Endothelial cell of umbilical vein (primary cell): ENCODE measurements at regions not wholly inside any gene's neighbourhood (a gene's known extent, or its start where the extent isn't known, plus 50 kb on each side); places are given as distances from the start of the nearest gene placed in this dataset.

Experiments used
- BruUV-seq: library from RNA; stranded (reverse); fragments of 400-500 nt; replicated peaks from 2 replicates; lab custom pipeline; 2021; lab: Mats Ljungman, UMichigan
- CTCF ChIA-PET: fragments of 300-600, 350-600 bp; sonication (Branson Sonifier 250); formaldehyde crosslinking; loops from one replicate; lab custom pipeline; 2021; ENCODE audit warnings: antibody characterized with exemption, inconsistent platforms; lab: Charles Lee
- POLR2A ChIA-PET: fragments of 300-600, 350-600 bp; sonication (Branson Sonifier 250); formaldehyde crosslinking; loops from one replicate; lab custom pipeline; 2021; ENCODE audit warnings: antibody characterized with exemption, inconsistent platforms; lab: Charles Lee
- DNase-seq: peaks from one replicate; pipeline ENCODE4 v3.0.0-alpha.2; 2011; ENCODE audit warnings: low read depth, low spot score
- FAIRE-seq: peaks from 2 replicates; lab custom pipeline; 2011; peaks lifted over from hg19 to GRCh38; lab: Jason Lieb, UNC
- H2AFZ ChIP-seq: 2 replicates; pipeline ENCODE4 v1.6.0; 2012; ENCODE audit warnings: low read depth, low read length, control low read depth, inconsistent platforms
- H3K27ac ChIP-seq: 2 replicates; pipeline ENCODE4 v1.5.1; 2011; ENCODE audit warnings: low read depth, mild to moderate bottlenecking, control low read depth, low read length, moderate library complexity; ENCODE audit not compliant: insufficient read depth
- H3K27me3 ChIP-seq, 2 experiments: 2 replicates each; pipeline versions ENCODE4 v1.6.0 to v1.6.1; 2011; ENCODE audit warnings: low read length in 2 of 2, mixed read lengths in 1 of 2; ENCODE audit not compliant: control insufficient read depth in 2 of 2, insufficient read depth in 2 of 2
- H3K36me3 ChIP-seq, 2 experiments: 2 replicates in 1 of 2; 3 replicates in 1 of 2; pipeline ENCODE4 v1.5.1; 2011; ENCODE audit warnings: low read length in 2 of 2, mild to moderate bottlenecking in 1 of 2, moderate library complexity in 1 of 2; ENCODE audit not compliant: control insufficient read depth in 2 of 2, insufficient read depth in 2 of 2; ENCODE audit errors: extremely low read depth in 1 of 2
- H3K4me1 ChIP-seq: 3 replicates; pipeline ENCODE4 v1.5.1; 2011; ENCODE audit warnings: mild to moderate bottlenecking, low read length; ENCODE audit not compliant: control insufficient read depth, insufficient read depth; ENCODE audit errors: extremely low read depth
- H3K4me2 ChIP-seq: 2 replicates; pipeline ENCODE4 v1.6.1; 2011; ENCODE audit warnings: low read length, control low read depth, mixed read lengths; ENCODE audit not compliant: insufficient read depth
- H3K4me3 ChIP-seq, 3 experiments: fragments of 200-600 bp in 1 of 3; sonication (generic), shearing (Covaris generic) in 1 of 3; replicated peaks in 1 of 3; 2 replicates each; pipeline ENCODE4 v1.5.1; 2011 to 2016; ENCODE audit warnings: control low read depth in 3 of 3, low read length in 3 of 3, mild to moderate bottlenecking in 2 of 3, inconsistent platforms in 1 of 3, low read depth in 1 of 3, moderate library complexity in 1 of 3; ENCODE audit not compliant: insufficient read depth in 1 of 3
- H3K79me2 ChIP-seq: 2 replicates; pipeline ENCODE4 v1.6.0; 2012; ENCODE audit warnings: low read length, inconsistent platforms; ENCODE audit not compliant: control insufficient read depth, insufficient read depth
- H3K9ac ChIP-seq: replicated peaks from 2 replicates; pipeline ENCODE3; 2011; ENCODE audit warnings: low read length, control low read depth; ENCODE audit not compliant: insufficient read depth; ENCODE audit errors: extremely low read depth
- H3K9me1 ChIP-seq: replicated peaks from 3 replicates; pipeline ENCODE4 v1.6.0; 2011; ENCODE audit warnings: mild to moderate bottlenecking, low read length; ENCODE audit not compliant: control insufficient read depth, insufficient read depth; ENCODE audit errors: extremely low read depth
- H3K9me3 ChIP-seq: replicated peaks from 2 replicates; pipeline ENCODE4 v1.5.1; 2012; ENCODE audit warnings: low read length, inconsistent platforms; ENCODE audit not compliant: control insufficient read depth, insufficient read depth
- H4K20me1 ChIP-seq: replicated peaks from 2 replicates; pipeline ENCODE3; 2011; ENCODE audit warnings: mild to moderate bottlenecking, low read length; ENCODE audit not compliant: control insufficient read depth, insufficient read depth; ENCODE audit errors: extremely low read depth
- EZH2 ChIP-seq: IDR thresholded peaks from 2 replicates; pipeline ENCODE4 v1.6.1; 2012; ENCODE audit warnings: borderline replicate concordance, low read depth, mild to moderate bottlenecking, moderate library complexity, low read length, inconsistent platforms; ENCODE audit not compliant: severe bottlenecking
- FOS ChIP-seq: IDR thresholded peaks from 2 replicates; pipeline ENCODE4 v1.6.1; 2011; ENCODE audit warnings: mild to moderate bottlenecking, low read length, moderate library complexity, borderline replicate concordance; ENCODE audit not compliant: insufficient read depth
- GATA2 ChIP-seq: IDR thresholded peaks from 2 replicates; pipeline ENCODE4 v1.7.0; 2011; ENCODE audit warnings: low read depth, mild to moderate bottlenecking, moderate library complexity, mixed read lengths, low read length; ENCODE audit not compliant: insufficient read length, insufficient read depth
- JUN ChIP-seq: IDR thresholded peaks from 2 replicates; pipeline ENCODE4 v1.6.1; 2011; ENCODE audit warnings: borderline replicate concordance, low read depth; ENCODE audit not compliant: insufficient read length, insufficient read depth
- MAX ChIP-seq: IDR thresholded peaks from 2 replicates; pipeline ENCODE4 v1.6.1; 2011; ENCODE audit not compliant: insufficient read depth, insufficient read length
- MYC ChIP-seq: IDR thresholded peaks from one replicate; pipeline ENCODE4 v1.6.1; 2011; ENCODE audit warnings: mild to moderate bottlenecking, low read depth, low read length
- POLR2A ChIP-seq: IDR thresholded peaks from 2 replicates; pipeline ENCODE4 v1.6.1; 2012; ENCODE audit warnings: low read depth, mild to moderate bottlenecking, control low read depth, low read length
- POLR2AphosphoS5 ChIP-seq: IDR thresholded peaks from 2 replicates; pipeline ENCODE4 v1.6.1; 2012; ENCODE audit warnings: low read depth, mild to moderate bottlenecking, control low read depth, low read length, moderate library complexity; ENCODE audit not compliant: insufficient read depth
- dilution Hi-C: fragments of 300-500 bp; cut with MboI; formaldehyde crosslinking; loops from one replicate; pipeline ENCODE4 v1.15.0; 2019; ENCODE audit warnings: low sequenced_read_pairs; ENCODE audit not compliant: extremely low pct_ligation_motif_present
- intact Hi-C: fragments of 100-400 bp; cut with micrococcal nuclease; formaldehyde crosslinking; loops from one replicate; pipeline ENCODE4 v1.10.0; 2022
- TF ChIP-seq, protein P1 (sequence below), 2 donors: IDR thresholded peaks; 1 replicate in 1 of 2; 2 replicates in 1 of 2; pipeline ENCODE4 v1.5.1; 2011; ENCODE audit warnings: low read length in 2 of 2, mild to moderate bottlenecking in 2 of 2, moderate library complexity in 2 of 2, control low read depth in 1 of 2, inconsistent platforms in 1 of 2, low read depth in 1 of 2; ENCODE audit not compliant: insufficient read depth in 1 of 2; ENCODE audit errors: extremely low read depth in 1 of 2

DNA sequence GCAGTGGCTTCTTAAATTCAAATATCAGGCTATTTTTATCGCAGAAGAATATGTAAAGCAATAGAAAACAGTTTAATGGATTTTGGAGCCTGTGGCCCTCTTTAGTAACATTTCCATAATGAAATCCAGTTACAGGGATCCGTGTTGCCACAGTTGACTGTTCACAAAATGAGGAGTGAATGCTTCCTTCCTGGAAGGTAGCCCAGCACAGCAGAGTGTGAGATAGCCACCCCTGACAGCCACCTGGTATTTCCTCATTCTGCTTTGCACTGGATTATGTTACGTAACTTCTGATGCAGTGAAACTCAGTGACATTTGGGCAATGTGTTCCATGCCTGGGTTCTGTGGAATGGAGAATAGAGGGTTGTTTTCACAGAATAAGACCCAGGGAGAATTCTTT, 517.2 kb downstream of the RBFOX1 start:
- FAIRE-seq (no peak), DNase-seq (no peak)
- Histone ChIP-seq H3K27me3 (no peaks in the 10 kb centered on the region), H2AFZ (no peak overlapping the region), H3K4me2 (no peak overlapping the region), H3K9me3 (peaks cover 2% of the 10 kb centered on the region), H3K9ac (no peak overlapping the region), H3K79me2 (no peaks in the 10 kb centered on the region), H3K9me1 (no peaks in the 10 kb centered on the region), H3K27ac (no peak overlapping the region), H3K4me3 (no peak overlapping the region), H4K20me1 (no peaks in the 10 kb centered on the region), H3K4me1 (no peaks in the 10 kb centered on the region), H3K36me3 (no peaks in the 10 kb centered on the region)
- no TSS peak for BruUV-seq
- intact Hi-C loops (no loop called here), dilution Hi-C loops (no loop called here)
- TF ChIP-seq, protein P1, sequence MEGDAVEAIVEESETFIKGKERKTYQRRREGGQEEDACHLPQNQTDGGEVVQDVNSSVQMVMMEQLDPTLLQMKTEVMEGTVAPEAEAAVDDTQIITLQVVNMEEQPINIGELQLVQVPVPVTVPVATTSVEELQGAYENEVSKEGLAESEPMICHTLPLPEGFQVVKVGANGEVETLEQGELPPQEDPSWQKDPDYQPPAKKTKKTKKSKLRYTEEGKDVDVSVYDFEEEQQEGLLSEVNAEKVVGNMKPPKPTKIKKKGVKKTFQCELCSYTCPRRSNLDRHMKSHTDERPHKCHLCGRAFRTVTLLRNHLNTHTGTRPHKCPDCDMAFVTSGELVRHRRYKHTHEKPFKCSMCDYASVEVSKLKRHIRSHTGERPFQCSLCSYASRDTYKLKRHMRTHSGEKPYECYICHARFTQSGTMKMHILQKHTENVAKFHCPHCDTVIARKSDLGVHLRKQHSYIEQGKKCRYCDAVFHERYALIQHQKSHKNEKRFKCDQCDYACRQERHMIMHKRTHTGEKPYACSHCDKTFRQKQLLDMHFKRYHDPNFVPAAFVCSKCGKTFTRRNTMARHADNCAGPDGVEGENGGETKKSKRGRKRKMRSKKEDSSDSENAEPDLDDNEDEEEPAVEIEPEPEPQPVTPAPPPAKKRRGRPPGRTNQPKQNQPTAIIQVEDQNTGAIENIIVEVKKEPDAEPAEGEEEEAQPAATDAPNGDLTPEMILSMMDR (IDR thresholded peaks at IDR 0.05; ENCODE audit: extremely low read depth in 1 of 2, insufficient read depth in 1 of 2, low read depth in 1 of 2, low read length in 2 of 2) = no peak
- no peak for TF ChIP-seq MAX
- TF ChIP-seq EZH2 = no peak
- no peak for TF ChIP-seq MYC
- TF ChIP-seq JUN = no peak
- TF ChIP-seq POLR2AphosphoS5 = no peak
- no peak for TF ChIP-seq POLR2A
- no peak for TF ChIP-seq FOS
- no peak for TF ChIP-seq GATA2
- POLR2A ChIA-PET = no interaction called here
- CTCF ChIA-PET = no interaction called here
